ENCODE measurements at regions not wholly inside any gene's neighbourhood (a gene's known extent, or its start where the extent isn't known, plus 50 kb on each side); places are given as distances from the start of the nearest gene placed in this dataset.

DNA sequence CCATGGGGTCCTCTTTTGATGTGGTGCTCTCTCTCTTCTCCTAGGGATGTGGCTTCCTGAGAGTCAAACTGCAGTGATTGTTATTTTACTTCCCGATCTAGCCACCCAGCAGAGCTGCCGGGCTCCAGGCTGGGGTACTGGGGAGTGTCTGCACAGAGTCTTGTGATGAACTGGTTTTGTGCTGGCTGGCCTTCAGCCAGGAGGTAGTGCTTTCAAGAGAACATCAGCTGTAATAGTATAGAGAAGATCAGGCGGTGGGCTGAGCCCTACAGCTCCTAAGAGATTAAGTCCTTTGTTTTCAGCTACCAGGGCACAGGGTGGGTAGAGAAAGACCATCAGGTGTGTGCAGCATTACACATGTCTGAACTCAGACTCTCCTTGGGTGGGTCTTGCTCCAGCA, 59.0 kb upstream of the AGTR2 start:
- Histone ChIP-seq H3K27me3 (peaks cover 5 to 60% (median 48%) of the 10 kb centered on the region in 11 experiments; a peak in 19 of 22 replicates), H4K20me1 (no peaks in the 10 kb centered on the region), H3K4me1 (peaks cover 0 to 24% (median 18%) of the 10 kb centered on the region in 10 experiments; a peak in 16 of 20 replicates), H3K4me3 (no peak overlapping the region), H3K36me3 (no peaks in the 10 kb centered on the region), H3K27ac (no peak overlapping the region), H3K4me2 (peak overlapping the region in 8 of 11 experiments; percentile 50 to 80 (median 70); a peak in 13 of 22 replicates), H3K9me3 (replicated peaks in 1 of 11) (peaks cover 0 to 19% (median 17%) of the 10 kb centered on the region in 11 experiments; a peak in 14 of 22 replicates), H3K9ac (no peak overlapping the region)
- TF ChIP-seq Cebpa-rat (IDR thresholded peaks at IDR 0.05): no peak

GRCh38 chrX:116111934-116112595, 58.5 kb upstream of the AGTR2 start:
- no peak for TF ChIP-seq Cebpa-rat (IDR thresholded peaks at IDR 0.05)

DNA sequence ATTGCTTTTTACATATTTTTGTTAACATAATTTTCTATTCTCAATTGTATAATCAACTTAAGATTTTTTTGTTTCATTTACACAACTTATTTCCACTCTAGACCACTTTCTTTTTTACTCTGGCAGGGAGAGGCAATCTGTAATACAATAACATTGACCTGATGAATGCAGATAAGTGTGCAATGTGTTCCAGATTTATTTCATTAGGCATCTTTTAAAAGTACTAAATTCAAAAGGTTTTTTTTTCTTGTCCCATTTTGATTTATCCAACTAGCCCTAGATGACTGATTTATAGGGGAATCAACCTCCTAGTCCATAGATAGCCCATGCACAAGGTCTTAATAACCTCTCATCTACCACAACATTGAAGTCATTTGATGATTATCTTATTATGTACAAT, 55.5 kb upstream of the AGTR2 start:
- no peak for TF ChIP-seq Cebpa-rat (IDR thresholded peaks at IDR 0.05)
- H3K4me1 ChIP-seq: peaks cover 0 to 24% (median 18%) of the 10 kb centered on the region in 10 experiments; a peak in 16 of 20 replicates
- H4K20me1 ChIP-seq: no peaks in the 10 kb centered on the region
- no peak overlapping the region for H3K4me2 ChIP-seq
- H3K27me3 ChIP-seq: peaks cover 5 to 34% (median 23%) of the 10 kb centered on the region in 11 experiments; a peak in 18 of 22 replicates
- H3K9ac ChIP-seq: no peak overlapping the region
- H3K36me3 ChIP-seq: no peaks in the 10 kb centered on the region
- peaks cover 0 to 18% (median 13%) of the 10 kb centered on the region in 11 experiments; a peak in 14 of 22 replicates for H3K9me3 ChIP-seq (replicated peaks in 1 of 11)
- H3K27ac ChIP-seq: no peak overlapping the region
- H3K4me3 ChIP-seq: no peak overlapping the region

More at GRCh38 chrX:116111934-116112595, 58.5 kb upstream of the AGTR2 start:
- Histone ChIP-seq H3K36me3 (no peaks in the 10 kb centered on the region), H3K4me3 (no peak overlapping the region), H3K27ac (no peak overlapping the region), H3K4me2 (peak overlapping the region in 9 of 11 experiments; percentile 24 to 80 (median 65); a peak in 17 of 22 replicates), H3K9ac (no peak overlapping the region), H3K9me3 (replicated peaks in 1 of 11) (peaks cover 0 to 19% (median 17%) of the 10 kb centered on the region in 11 experiments; a peak in 14 of 22 replicates), H4K20me1 (no peaks in the 10 kb centered on the region), H3K4me1 (peaks cover 0 to 24% (median 18%) of the 10 kb centered on the region in 10 experiments; a peak in 16 of 20 replicates), H3K27me3 (peaks cover 5 to 54% (median 43%) of the 10 kb centered on the region in 11 experiments; a peak in 19 of 22 replicates)
